OCI-LY1 (cell line): ENCODE measurements at regions not wholly inside any gene's neighbourhood (a gene's known extent, or its start where the extent isn't known, plus 50 kb on each side); places are given as distances from the start of the nearest gene placed in this dataset.
A peak's percentile ranks its signal among the peaks of the same experiment; 100 is the strongest.

Experiments
- H2AFZ ChIP-seq: fragments of 200-600 bp; sonication (generic), shearing (Covaris generic); 2 replicates; pipeline ENCODE4 v1.6.0; 2014; ENCODE audit warnings: antibody characterized with exemption, mild to moderate bottlenecking, low read length
- H3F3A ChIP-seq: fragments of 200-600 bp; sonication (generic), shearing (Covaris generic); 2 replicates; pipeline ENCODE4 v1.6.0; 2014; ENCODE audit warnings: mild to moderate bottlenecking, antibody characterized with exemption, low read length, moderate library complexity; ENCODE audit not compliant: insufficient read depth
- H3K27ac ChIP-seq: fragments of 200-600 bp; sonication (generic); 2 replicates; pipeline ENCODE4 v1.5.1; 2014; ENCODE audit warnings: low read length, mixed run types, mild to moderate bottlenecking, low read depth; ENCODE audit not compliant: poor library complexity, severe bottlenecking
- H3K27me3 ChIP-seq: fragments of 200-600 bp; sonication (generic); 2 replicates; pipeline ENCODE4 v1.6.0; 2014; ENCODE audit warnings: antibody characterized with exemption, mild to moderate bottlenecking, low read length, moderate library complexity; ENCODE audit not compliant: insufficient read depth
- H3K36me3 ChIP-seq: fragments of 200-600 bp; sonication (generic); 2 replicates; pipeline ENCODE4 v1.6.1; 2014; ENCODE audit warnings: mild to moderate bottlenecking, antibody characterized with exemption, low read length, moderate library complexity, mixed read lengths; ENCODE audit not compliant: insufficient read depth
- H3K4me1 ChIP-seq: fragments of 200-600 bp; sonication (generic); 2 replicates; pipeline ENCODE4 v1.5.1; 2014; ENCODE audit warnings: mild to moderate bottlenecking, low read length, moderate library complexity; ENCODE audit not compliant: insufficient read depth, severe bottlenecking
- H3K4me2 ChIP-seq: fragments of 200-600 bp; sonication (generic), shearing (Covaris generic); 2 replicates; pipeline ENCODE4 v1.6.1; 2014; ENCODE audit warnings: low read length
- H3K4me3 ChIP-seq: fragments of 200-600 bp; sonication (generic); 2 replicates; pipeline ENCODE4 v1.5.1; 2014; ENCODE audit warnings: low read length, low read depth, mild to moderate bottlenecking, mixed read lengths; ENCODE audit not compliant: poor library complexity, severe bottlenecking
- H3K79me2 ChIP-seq: fragments of 200-600 bp; shearing (Covaris generic); 2 replicates; pipeline ENCODE4 v1.6.1; 2016; ENCODE audit warnings: mixed run types, low read length, mixed read lengths; ENCODE audit not compliant: insufficient read depth
- H3K9ac ChIP-seq: fragments of 200-600 bp; sonication (generic), shearing (Covaris generic); 2 replicates; pipeline ENCODE4 v1.6.1; 2014; ENCODE audit warnings: mild to moderate bottlenecking, low read length, mixed read lengths
- H3K9me2 ChIP-seq: fragments of 200-600 bp; sonication (generic), shearing (Covaris generic); 2 replicates; pipeline ENCODE4 v1.6.1; 2014; ENCODE audit warnings: low read depth, mild to moderate bottlenecking, low read length, mixed read lengths
- H3K9me3 ChIP-seq: fragments of 200-600 bp; shearing (Covaris generic); 2 replicates; pipeline ENCODE4 v1.6.1; 2014; ENCODE audit warnings: low read length, mixed read lengths
- H4K20me1 ChIP-seq: fragments of 200-600 bp; sonication (generic), shearing (Covaris generic); 2 replicates; pipeline ENCODE4 v1.6.0; 2016; ENCODE audit warnings: mild to moderate bottlenecking, low read length; ENCODE audit not compliant: insufficient read depth
- CTCF ChIP-seq: fragments of 200-600 bp; sonication (generic), shearing (Covaris generic); IDR thresholded peaks from 2 replicates; pipeline ENCODE4 v1.5.1; 2017; ENCODE audit warnings: mild to moderate bottlenecking, antibody characterized with exemption, low read length, moderate library complexity, mixed read lengths
- EZH2 ChIP-seq: fragments of 200-600 bp; sonication (generic), shearing (Covaris generic); IDR thresholded peaks from 2 replicates; pipeline ENCODE4 v1.8.0; 2017; ENCODE audit warnings: borderline replicate concordance, mixed run types, mild to moderate bottlenecking, antibody characterized with exemption, low read length, moderate library complexity, mixed read lengths

DNA sequence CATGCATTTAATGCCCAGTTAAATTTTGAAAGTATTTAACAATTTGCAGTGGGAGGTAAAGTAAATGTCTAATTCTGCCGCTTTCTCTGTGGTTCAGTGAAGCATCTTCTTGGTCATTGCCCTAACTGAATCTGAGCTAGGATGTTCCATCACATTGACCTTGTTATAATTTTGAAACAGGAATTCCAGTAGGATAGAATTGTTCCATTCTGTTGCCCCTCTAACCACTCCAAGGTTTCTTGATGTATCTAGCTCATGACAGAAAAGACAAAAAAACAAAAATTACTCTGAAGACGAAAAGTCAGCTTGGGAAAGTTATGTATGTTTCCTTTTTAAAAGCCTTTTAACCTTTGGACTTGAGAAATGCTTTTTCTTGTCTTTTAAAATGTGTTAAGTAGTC lies 297.0 kb upstream of the FAT1 start:
- H2AFZ ChIP-seq = no peak overlapping the region
- no peak overlapping the region for H3K9ac ChIP-seq
- no peaks in the 10 kb centered on the region for H3K79me2 ChIP-seq
- no peaks in the 10 kb centered on the region for H4K20me1 ChIP-seq
- TF ChIP-seq EZH2 = no peak
- TF ChIP-seq CTCF = no peak
- no peaks in the 10 kb centered on the region for H3K9me3 ChIP-seq
- no peaks in the 10 kb centered on the region for H3F3A ChIP-seq
- no peaks in the 10 kb centered on the region for H3K9me2 ChIP-seq
- H3K4me1 ChIP-seq = peaks cover 6% of the 10 kb centered on the region
- no peak overlapping the region for H3K27ac ChIP-seq
- H3K27me3 ChIP-seq = no peaks in the 10 kb centered on the region
- no peaks in the 10 kb centered on the region for H3K36me3 ChIP-seq
- H3K4me3 ChIP-seq = no peak overlapping the region
- H3K4me2 ChIP-seq = no peak overlapping the region

DNA sequence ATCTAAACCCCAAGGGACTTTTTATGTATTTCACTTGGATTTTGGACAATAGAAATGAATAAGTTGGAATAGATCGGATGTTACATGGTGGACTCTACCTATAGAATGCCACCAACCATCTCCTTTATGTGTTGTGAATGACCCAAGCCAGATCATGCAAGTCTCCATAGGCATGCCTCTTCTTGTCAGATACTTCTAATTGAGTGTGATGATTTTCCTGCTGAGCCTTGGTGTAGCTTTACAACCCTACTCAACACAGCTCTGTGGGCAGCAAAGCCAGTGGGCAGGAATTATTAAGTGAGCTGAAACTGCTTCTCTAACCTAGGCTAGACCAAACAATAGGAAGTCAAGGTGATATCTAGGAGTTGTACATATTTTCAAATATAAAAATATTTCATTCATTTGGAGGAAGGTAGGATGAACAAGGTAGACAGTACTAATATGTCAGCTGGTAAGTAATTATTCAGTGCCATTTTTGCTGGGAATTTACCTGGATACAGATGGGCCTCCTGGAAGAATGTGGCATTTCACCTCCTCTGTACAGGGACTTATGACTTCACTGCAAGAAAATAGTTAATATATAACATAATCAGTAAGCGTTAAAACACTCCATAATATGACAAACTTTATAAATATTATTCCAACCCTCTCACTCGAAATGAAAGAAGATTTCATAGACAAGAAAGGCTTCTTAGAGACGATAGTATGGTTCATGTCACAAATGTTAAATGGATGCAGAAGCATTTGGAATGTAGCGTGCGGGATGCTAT lies 298.0 kb upstream of the FAT1 start:
- H3F3A ChIP-seq = no peaks in the 10 kb centered on the region
- no peaks in the 10 kb centered on the region for H4K20me1 ChIP-seq
- no peak overlapping the region for H3K4me3 ChIP-seq
- peaks cover 7% of the 10 kb centered on the region; the same call in 1 of the 2 replicates for H3K9me3 ChIP-seq
- no peaks in the 10 kb centered on the region for H3K27me3 ChIP-seq
- H3K36me3 ChIP-seq = no peaks in the 10 kb centered on the region
- no peaks in the 10 kb centered on the region for H3K9me2 ChIP-seq
- H3K4me2 ChIP-seq = no peak overlapping the region
- H3K27ac ChIP-seq = no peak overlapping the region
- no peak overlapping the region for H3K9ac ChIP-seq
- TF ChIP-seq EZH2 = no peak
- TF ChIP-seq CTCF = no peak
- 0 out of 2 replicates have a peak overlapping the region, but pooled peaks have one; percentile 41 for H2AFZ ChIP-seq
- no peaks in the 10 kb centered on the region for H3K79me2 ChIP-seq
- peaks cover 6% of the 10 kb centered on the region for H3K4me1 ChIP-seq

- H2AFZ ChIP-seq = no peak overlapping the region
- TF ChIP-seq CTCF (no peak), EZH2 (no peak)
Observed at GRCh38 chr4:187027272-187027671, 303.6 kb upstream of the FAT1 start.

More at GRCh38 chr4:187027272-187027671, 303.6 kb upstream of the FAT1 start:
- H3K9me2 ChIP-seq = no peaks in the 10 kb centered on the region
- H3K4me2 ChIP-seq = no peak overlapping the region
- H4K20me1 ChIP-seq = no peaks in the 10 kb centered on the region
- no peak overlapping the region for H3K4me3 ChIP-seq
- no peak overlapping the region for H3K9ac ChIP-seq
- H3K27me3 ChIP-seq = no peaks in the 10 kb centered on the region
- H3K27ac ChIP-seq = no peak overlapping the region
- H3K79me2 ChIP-seq = no peaks in the 10 kb centered on the region
- no peaks in the 10 kb centered on the region for H3F3A ChIP-seq
- H3K4me1 ChIP-seq = peaks cover 6% of the 10 kb centered on the region
- H3K36me3 ChIP-seq = no peaks in the 10 kb centered on the region
- H3K9me3 ChIP-seq = peaks cover 9% of the 10 kb centered on the region; the same call in 1 of the 2 replicates
